ENCODE measurements at regions not wholly inside any gene's neighbourhood (a gene's known extent, or its start where the extent isn't known, plus 50 kb on each side); places are given as distances from the start of the nearest gene placed in this dataset.
"Not testable (repeated sequence)": the region's sequence is repeated elsewhere in the genome, so short reads cannot be mapped to it uniquely, and the experiment has no call there.

DNA sequence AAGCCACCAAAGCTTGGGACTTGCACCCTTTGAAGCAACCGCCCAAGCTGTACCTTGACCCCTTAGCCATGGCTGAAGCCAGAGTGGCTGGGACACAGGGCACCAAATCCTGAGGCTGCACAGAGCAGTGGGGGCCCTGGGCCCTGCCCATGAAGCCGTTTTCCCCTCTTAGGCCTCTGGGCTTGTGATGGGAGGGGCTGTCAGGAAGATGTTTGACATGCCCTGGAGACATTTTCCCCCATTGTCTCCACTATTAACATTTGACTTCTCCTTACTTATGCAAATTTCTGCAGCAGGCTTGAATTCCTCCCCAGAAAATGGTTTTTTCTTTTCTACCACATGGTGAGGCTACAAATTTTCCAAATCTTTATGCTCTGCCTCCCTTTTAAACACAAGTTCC lies 522.2 kb downstream of the EDEM1 start:
- DNase-seq: no peak

DNA sequence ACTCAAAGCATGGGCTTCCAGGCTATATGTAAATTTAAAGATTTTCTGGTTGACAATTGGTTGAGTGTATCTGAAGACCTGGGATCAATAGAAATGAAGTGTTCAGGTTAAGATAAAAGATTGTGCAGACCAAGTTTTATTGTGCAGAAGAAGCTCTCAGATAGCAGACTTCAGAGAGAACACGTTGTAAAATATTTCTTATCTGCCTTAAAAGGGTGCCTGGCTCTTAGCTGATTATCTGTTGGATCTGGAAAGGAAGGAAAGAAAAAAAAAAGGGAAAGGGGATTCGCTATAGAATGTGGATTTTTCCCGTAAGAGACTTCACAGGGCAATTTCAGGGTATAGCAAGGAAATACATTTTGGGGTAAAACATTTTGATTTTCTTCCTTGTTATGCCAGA lies 523.2 kb downstream of the EDEM1 start:
- no peak for DNase-seq

DNA sequence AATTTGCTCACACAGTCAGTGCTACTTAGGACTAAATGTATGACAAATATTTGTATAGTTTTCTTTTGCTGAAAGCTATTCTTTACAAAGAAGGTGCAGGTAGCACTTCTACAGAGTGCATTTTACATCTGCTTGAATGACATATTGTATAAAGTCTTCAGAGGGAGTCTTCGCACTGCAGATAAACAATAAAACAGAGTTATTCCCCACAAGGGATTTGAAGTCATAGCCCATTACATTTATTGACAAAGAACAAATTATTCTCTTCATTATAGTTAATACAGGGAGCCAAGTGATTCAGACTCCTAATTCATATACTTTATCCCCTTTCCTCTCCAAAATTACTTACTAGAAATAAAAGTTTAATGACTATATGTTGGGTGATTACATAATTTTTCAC lies 529.7 kb downstream of the EDEM1 start:
- no peak for DNase-seq

DNA sequence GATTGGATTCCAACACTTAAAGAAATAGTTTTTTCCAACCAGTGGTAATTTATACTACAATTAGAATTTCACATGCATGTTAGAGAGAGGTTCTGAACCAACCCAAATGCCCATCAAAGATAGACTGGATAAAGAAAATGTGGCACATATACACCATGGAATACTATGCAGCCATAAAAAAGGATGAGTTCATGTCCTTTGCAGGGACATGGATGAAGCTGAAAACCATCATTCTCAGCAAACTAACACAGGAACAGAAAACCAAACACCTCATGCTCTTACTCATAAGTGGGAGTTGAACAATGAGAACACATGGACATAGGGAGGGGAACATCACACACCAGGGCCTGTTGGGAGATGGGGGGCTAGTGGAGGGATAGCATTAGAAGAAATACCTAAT lies 532.2 kb downstream of the EDEM1 start:
- DNase-seq: not testable (repeated sequence)

DNA sequence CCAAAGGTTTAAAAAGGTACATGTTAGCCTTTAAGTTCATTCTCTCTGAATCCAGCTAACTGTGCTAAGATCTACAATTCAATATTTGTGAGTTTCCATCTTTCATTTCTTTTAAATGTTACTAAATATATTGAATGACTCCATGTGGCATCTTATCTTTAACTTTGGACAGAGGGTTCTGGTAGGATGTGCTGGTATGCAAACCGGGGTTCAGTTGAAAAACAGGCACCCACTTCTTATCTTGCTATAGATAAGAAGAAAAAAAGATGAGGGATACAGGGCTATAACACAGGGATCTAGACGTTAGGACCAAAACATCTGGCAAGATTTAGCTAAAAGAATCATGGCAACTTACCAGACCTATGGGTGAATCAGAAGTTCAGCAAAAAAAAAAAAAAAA lies 538.3 kb downstream of the EDEM1 start:
- no peak for DNase-seq

DNA sequence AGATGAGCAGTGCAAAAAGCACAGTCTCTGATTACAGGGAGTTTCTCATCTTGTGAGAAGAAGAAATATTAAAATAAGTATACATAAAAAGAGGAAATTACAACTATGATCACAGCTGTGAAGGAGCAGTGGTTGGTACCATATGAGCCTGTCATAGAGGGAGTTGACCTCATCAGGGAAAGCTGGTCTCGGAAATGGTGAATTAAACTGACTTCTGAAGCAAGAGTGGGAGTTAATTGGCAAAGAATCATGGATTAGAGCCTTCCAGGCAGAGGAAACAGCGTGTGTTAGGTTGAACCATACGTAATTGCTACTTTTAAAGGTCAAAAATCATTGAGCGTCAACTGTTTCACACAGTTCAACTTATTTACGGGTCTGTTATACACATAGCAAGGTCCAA lies 539.1 kb downstream of the EDEM1 start:
- no peak for DNase-seq

DNA sequence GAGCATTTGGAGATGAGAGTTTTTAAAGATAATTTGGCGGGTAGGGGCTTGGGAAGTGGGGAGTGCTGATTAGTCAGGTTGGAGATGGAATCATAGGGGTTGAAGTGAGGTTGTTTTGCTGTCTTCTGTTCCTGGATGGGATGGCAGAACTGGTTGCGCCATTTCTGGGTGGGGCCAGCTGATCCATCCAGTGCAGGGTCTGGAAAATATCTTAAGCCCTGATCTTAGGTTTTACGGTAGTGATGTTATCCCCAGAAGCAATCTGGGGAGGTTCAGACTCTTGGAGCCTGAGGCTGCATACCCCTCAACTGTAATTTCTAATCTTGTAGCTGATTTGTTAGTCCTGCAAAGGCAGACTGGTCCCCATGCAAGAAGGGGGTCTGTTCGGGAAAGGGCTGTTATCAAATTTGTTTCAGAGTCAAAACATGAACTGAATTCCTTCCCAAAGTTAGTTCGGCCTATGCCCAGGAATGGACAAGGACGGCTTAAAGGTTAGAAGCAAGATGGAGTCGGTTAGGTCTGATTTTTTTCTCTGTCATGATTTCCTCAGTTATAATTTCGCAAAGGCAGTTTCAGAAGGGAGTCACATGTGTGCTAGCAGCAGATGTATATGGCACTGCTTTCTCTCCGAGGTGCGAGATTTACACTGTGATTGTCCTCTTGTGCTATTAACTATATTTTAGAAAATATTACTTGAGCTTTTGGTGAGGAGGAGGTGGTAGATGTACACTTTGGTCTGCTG lies 540.4 kb downstream of the EDEM1 start:
- DNase-seq: no peak

DNA sequence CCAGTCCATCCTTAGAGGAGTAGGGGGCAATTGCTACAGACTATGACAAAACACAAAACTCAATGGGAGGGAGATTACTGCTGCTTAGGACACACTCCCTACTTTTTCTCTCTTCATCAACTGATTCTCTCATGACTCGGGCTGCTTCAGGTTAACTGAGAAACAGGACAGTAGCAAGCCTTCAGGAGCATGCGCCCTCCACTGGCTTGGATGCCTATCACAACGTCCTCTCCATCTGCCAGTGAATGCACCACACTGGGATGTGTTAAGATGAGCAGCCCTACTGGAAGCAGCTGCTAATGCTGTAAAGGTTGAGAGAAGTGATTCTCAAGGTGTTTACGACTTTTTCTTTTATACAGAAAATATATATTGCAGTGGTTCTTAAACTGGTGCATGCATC lies 542.3 kb downstream of the EDEM1 start:
- DNase-seq: no peak

DNA sequence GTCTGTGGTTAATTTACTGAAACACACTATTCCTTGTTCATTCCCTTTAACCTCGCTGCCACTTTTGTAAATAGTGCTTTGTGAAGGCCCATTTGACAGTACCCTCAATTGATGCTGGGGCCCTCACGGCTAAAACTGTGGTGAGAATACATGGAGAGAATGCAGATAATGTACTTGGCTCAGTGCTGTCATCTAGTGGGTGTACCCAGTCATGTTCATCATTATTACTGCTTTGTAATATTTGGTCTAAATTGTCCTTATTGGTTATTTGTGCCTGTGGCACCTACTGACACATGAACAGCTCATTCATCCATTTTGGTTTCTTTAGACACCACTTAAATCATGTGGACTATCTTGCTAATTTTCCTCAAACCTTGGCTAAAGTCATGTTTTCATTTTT lies 543.6 kb downstream of the EDEM1 start:
- DNase-seq: no peak

DNA sequence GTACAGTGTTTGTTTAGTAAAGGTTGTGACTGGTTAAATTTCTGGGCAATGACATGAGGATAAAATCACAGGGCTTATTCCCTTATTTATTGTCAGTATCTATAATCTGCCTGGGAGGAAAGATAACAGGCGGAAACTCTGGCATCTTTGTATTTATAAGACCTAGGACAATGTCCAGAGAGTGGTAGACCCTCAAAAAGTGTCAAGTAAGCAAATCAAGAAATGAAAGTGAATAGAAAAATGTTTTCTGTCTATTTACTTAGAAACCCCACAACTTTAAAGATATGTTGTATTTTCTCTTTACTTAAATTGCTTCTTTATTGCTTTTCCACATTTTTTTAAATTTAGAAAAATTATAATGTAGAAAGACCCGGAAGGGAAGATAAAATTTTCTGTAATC lies 544.6 kb downstream of the EDEM1 start:
- DNase-seq: no peak

DNA sequence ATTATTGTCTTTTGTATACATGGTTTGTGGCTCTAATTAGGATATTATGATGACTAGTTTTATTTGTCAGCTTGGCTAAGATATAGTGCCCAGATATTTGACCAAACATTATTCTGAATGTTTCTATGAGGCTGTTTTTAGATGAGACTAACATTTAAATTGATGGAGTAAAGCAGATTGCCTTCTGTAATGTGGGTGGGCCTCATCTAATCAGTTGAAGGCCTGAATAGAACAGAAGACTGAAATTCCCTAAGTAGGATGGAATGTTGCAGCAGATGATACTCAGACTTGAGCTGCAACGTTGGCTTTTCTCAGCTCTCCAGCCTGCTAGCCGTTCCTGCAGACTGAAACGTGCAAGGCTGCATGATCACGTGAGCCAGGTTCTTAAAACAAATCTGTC lies 546.5 kb downstream of the EDEM1 start:
- no peak for DNase-seq

DNA sequence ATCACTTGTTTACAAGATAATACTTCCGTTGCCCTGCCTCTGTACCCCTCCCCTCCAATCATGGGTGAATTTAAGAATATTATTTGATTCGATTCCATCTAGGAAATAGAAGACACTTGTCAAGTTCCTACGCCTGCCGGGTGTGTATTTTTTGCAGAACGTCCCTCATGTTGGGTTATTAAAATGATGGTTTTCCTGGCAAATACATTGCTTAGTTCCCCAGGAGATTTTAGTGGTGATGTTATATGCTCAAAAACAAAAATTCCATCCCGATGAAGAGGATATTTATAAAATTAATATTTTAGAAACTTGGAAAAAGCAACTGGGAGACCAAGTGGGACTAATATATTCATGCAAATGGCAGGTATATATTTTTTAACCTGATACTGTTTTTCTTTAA lies 548.4 kb downstream of the EDEM1 start:
- DNase-seq: no peak

DNA sequence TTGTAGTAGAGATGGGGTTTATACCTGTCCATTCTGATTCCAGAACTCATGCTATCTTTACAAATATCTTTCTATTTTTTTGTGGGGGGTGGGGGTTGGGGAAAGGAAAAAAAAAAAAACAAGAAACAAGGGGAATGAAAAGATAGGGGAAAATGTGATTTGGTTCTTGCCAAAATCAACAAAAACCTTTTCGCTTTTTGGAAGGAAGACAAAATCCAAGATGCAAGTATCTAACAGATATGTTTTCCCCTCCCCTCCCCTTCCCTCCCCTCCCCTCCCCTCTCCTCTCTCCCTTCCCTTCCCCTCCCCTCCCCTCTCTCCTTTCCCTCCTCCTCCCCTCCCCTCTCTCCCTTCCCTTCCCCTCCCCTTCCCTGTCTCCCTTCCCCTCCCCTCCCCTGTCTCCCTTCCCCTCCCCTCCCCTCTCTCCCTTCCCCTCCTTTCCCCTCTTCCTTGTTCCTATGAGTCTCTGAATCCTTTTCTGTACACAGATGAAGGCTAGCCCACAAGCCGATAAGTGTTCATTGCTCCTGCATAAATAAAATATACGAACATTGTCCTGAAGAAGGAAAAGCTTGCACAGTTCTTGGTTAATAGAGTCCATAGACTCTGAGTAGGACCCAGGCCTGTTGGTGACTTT lies 551.9 kb downstream of the EDEM1 start:
- no peak for DNase-seq

DNA sequence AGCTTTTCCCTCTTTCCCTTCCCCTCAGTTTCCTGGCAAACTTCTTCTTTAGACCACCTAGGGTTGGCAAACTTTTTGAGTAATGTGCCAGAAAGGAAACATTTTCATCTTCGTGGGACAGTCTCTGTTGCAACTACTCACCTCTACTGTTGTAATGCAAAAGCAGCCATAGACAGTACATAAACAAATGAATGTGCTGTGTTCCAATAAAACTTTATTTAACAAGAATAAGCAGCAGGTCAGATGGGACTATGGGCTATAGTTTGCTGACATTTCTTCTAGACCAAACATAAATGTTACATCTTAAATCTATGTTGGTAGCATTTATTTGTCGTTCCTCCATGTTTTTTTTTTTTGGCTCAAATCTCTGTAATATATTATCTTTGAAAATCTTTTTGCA lies 552.4 kb downstream of the EDEM1 start:
- no peak for DNase-seq

DNA sequence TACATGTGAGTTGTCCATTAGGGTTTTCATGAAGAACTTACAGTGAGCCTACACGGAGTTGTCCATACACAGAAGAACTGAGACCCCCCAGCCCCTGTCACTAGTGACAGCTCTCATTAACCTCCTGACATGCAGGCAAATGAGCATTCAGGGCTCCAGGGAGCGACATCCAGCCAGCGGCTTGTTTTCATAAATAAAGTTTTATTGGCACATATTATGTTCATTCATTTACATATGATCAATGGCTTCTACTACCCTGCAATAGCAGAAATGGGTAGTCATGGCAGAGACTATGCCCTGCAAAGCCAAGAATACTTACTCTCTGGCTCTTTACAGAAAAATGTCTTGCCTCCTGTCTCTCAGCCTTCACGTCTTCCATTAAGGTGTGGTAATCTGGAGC lies 553.5 kb downstream of the EDEM1 start:
- DNase-seq: no peak

DNA sequence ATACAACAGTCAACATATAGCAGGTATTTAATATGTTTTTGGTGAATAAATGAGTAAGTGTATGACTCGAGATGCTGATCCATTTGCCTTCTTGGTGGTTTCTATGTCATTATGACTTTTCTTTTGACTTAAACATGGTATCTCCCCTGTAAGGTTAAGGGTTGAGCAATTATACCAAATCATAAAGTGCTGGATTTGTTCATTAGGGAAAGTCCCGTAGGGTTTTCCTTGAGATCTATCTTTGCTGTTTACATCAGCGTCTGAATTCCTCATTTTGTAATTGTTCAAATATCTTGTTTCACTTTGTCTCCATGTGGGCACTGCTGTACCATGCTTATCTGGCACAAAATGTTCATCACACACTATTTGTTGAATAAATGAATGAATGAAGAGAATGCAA lies 562.6 kb downstream of the EDEM1 start:
- no peak for DNase-seq

DNA sequence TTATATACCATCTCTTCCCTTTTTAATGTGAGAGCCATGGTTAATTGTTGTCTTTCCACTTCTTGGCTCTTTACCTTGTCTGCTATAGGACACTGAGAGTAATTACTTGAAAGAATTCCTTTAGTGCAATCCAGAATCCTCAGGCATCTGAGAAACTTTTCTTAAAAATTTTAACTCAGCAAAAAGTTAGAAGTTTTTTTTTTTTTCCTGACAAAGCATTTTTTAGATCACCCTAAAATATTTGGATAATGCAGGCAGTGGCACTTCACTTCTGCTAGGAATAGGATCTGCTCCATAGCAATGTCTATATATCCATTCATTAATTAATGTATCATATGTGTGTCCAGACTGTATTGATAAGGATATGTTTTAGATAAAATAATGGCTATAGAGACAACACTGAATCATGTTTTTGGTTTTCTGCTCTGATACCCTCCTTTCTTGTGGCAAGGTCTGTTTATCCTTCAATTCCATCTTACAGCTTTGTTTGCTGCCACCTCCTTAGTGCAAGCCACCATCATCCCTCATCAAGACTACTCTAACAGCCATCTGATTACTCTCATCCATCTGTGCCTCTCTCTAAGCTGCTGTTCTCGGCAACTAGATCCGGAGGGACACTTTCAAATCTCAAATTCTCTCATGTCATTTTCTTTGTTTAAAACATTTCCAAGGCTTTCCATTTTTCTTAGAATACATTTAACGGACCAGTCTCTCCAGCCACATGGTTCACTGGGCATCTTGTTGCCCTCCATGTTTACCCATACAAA lies 563.5 kb downstream of the EDEM1 start:
- DNase-seq: no peak

DNA sequence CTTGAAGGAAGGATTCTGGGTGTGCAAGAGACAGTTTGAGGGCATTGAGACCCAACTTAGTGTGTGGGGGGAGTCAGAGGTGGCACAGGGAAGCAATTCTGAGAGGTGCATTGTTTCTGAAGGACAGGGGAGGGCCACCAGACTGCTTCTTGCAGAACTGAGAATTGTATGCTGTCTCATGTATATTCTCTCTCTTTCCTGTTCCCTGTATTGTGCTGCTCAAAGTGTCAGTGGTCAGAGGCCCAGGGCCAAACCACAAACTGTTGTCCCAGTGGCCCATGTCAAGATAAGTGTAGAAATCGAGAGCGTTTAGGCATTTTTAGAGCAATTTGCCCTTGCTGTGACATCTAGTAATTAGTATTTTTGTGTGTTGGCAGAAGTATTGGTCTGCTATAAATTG lies 567.1 kb downstream of the EDEM1 start:
- no peak for DNase-seq

DNA sequence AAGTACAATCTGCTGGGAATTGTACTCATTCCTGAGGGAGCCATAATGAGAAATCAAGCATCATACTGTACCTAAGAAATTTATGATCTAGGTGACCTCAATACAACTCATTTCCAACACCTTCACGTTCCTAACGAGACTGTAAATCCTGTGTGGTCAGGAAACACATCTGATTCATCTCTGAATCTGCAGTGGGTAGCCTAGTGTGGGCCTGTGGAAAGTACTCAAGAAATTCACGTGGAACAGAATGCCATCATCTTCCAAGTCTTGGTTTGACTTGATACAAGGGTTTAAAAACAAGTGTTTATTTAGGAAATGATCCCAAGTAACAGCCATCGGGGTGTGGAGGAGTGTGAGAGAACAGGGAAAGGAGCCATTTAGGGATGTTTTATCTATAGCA lies 568.9 kb downstream of the EDEM1 start:
- DNase-seq: no peak

DNA sequence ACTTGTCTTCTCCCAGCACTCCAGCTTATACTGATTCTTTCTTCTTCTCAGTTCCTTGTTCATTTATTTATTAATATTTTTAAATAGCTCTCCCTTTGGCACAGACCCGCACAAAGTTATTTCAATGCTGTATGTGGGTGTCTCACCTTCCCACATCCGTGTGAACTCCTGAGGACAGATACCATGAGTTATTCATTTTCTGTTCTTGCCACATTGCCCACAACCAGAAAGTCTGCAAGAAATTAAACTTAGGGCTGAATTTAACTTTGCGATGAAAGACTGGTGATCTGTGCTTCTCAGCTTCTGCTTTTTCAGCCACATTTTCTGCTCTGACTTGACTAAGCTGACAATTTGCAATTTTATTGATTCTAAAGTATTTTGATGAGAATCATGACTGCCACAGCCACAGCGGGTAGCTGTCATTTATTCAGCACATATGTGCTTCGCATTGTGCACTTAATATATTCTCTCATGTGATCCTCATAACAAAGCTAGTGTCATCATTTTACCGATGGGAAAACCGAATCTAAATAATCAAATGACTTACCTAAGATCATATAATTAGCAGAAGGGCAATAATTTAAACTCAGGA lies 569.8 kb downstream of the EDEM1 start:
- no peak for DNase-seq

DNA sequence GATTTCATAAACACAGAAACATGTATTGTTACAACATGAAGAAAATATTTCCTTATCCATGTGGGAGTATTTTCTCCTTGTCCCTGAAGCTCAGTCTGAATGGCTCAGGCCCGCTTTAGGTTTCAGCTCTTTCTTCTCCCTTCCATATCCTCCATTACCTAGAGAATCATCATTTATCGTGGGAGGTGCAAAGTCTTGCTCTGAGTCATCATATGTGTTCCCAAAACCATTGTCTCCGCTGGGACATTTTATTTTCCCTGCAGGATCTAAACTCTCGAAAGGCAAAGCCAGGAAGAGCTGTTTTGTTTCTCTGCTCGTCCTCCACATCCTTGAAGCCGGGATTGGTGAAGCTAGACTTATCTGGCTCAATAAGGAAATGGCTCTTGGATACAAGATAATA lies 571.2 kb downstream of the EDEM1 start:
- DNase-seq: no peak

DNA sequence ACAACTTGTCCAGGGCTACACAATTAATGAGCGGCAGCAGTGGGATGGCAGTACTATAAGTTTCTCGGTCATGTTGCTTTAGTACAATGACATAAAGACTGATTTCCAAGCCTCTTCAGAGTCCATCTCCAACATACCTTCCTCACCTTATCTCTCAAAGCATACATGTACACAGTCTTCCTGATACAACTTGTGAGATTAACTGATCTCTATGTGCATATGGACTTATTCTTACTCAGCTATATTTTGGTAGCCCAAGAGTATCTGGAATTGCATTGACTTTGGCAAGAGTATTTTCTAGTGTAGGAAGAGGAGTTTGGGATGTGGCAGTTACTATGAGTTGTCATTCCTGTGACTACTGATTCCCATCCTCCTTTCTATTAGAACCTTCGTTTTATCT lies 575.0 kb downstream of the EDEM1 start:
- no peak for DNase-seq

DNA sequence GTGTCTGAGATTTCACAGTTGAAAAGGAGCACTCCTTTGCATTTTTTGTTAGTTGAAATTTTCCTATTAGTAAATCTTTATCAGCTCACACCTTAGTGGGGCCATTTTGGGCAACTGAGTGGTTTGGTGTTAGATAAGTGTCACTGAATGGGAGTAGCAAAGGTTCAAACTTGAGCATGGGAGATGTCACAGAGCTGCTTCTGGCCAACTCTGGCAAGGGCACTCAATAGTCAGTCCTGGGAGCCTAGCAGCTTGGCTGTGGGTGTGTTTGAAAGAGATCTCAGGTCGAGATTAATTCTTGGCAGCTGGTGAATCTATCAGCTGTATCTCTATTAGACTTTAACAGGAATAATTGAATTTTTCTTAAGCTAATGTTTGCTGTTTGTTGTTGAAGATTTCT lies 579.3 kb downstream of the EDEM1 start:
- no peak for DNase-seq

DNA sequence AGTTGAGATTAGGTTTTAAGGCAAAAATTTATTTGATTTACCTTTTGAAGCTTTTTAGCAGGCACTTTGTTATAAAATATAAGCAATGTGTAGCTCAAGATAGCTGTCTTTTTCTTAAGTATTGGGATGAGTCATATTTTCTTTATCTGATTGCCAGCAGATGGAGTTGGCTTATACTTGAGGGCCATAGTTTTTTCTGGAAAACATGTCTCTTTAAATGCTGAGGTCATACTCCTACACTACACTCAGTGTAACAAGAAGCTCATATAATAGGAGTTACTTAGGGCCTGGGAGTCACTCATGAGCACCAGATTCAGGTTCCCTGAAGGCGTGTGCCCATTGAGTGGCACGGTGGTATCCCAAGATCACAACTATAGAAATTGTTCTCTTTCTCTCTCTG lies 579.8 kb downstream of the EDEM1 start:
- no peak for DNase-seq
